ENCODE measurements at regions not wholly inside any gene's neighbourhood (a gene's known extent, or its start where the extent isn't known, plus 50 kb on each side); places are given as distances from the start of the nearest gene placed in this dataset.

GRCh38 chr2:180927030-180927686 lies 53.2 kb upstream of the UBE2E3 start:
- FAIRE-seq (no peak), DNase-seq (ENCODE audit: insufficient read length) (no peak)
- no peak for TF ChIP-seq TAF1 (IDR thresholded peaks at IDR 0.05; ENCODE audit: borderline replicate concordance, low read depth, low read length)
- no peak for TF ChIP-seq POLR2A (IDR thresholded peaks at IDR 0.05; ENCODE audit: low read depth, low read length)

GRCh38 chr2:180925700-180926099 lies 54.7 kb upstream of the UBE2E3 start:
- no peak for FAIRE-seq
- no peak for DNase-seq (ENCODE audit: insufficient read length)
- no peak for TF ChIP-seq TAF1 (IDR thresholded peaks at IDR 0.05; ENCODE audit: borderline replicate concordance, low read depth, low read length)
- no peak for TF ChIP-seq POLR2AphosphoS5 (IDR thresholded peaks at IDR 0.05; ENCODE audit: low read depth, low read length)
- no peak for TF ChIP-seq POLR2A (IDR thresholded peaks at IDR 0.05; ENCODE audit: low read depth, low read length)

GRCh38 chr2:180924063-180924462 lies 56.3 kb upstream of the UBE2E3 start:
- FAIRE-seq: no peak

GRCh38 chr2:180910831-180911665 lies 69.4 kb upstream of the UBE2E3 start:
- FAIRE-seq: no peak
- no peak for TF ChIP-seq POLR2A (IDR thresholded peaks at IDR 0.05; ENCODE audit: low read depth, low read length)
- TF ChIP-seq POLR2AphosphoS5 (IDR thresholded peaks at IDR 0.05; ENCODE audit: low read depth, low read length): no peak
- no peak for TF ChIP-seq TAF1 (IDR thresholded peaks at IDR 0.05; ENCODE audit: borderline replicate concordance, low read depth, low read length)
- DNase-seq (ENCODE audit: insufficient read length): no peak

More at GRCh38 chr2:180924063-180924462, 56.3 kb upstream of the UBE2E3 start:
- no peak for TF ChIP-seq POLR2AphosphoS5 (IDR thresholded peaks at IDR 0.05; ENCODE audit: low read depth, low read length)
- TF ChIP-seq POLR2A (IDR thresholded peaks at IDR 0.05; ENCODE audit: low read depth, low read length): no peak
- no peak for TF ChIP-seq TAF1 (IDR thresholded peaks at IDR 0.05; ENCODE audit: borderline replicate concordance, low read depth, low read length)
- DNase-seq (ENCODE audit: insufficient read length): no peak

- no peak for FAIRE-seq
Measured at GRCh38 chr2:180907731-180908130, 72.7 kb upstream of the UBE2E3 start.

GRCh38 chr2:180905461-180905860 lies 74.9 kb upstream of the UBE2E3 start:
- no peak for DNase-seq (ENCODE audit: insufficient read length)
- TF ChIP-seq POLR2AphosphoS5 (IDR thresholded peaks at IDR 0.05; ENCODE audit: low read depth, low read length) (no peak), POLR2A (IDR thresholded peaks at IDR 0.05; ENCODE audit: low read depth, low read length) (no peak), TAF1 (IDR thresholded peaks at IDR 0.05; ENCODE audit: borderline replicate concordance, low read depth, low read length) (no peak)
- FAIRE-seq: no peak

More at GRCh38 chr2:180907731-180908130, 72.7 kb upstream of the UBE2E3 start:
- TF ChIP-seq POLR2A (IDR thresholded peaks at IDR 0.05; ENCODE audit: low read depth, low read length) (no peak), POLR2AphosphoS5 (IDR thresholded peaks at IDR 0.05; ENCODE audit: low read depth, low read length) (no peak), TAF1 (IDR thresholded peaks at IDR 0.05; ENCODE audit: borderline replicate concordance, low read depth, low read length) (no peak)
- no peak for DNase-seq (ENCODE audit: insufficient read length)

GRCh38 chr2:180905002-180905401 lies 75.4 kb upstream of the UBE2E3 start:
- no peak for DNase-seq (ENCODE audit: insufficient read length)
- TF ChIP-seq POLR2A (IDR thresholded peaks at IDR 0.05; ENCODE audit: low read depth, low read length) (no peak), POLR2AphosphoS5 (IDR thresholded peaks at IDR 0.05; ENCODE audit: low read depth, low read length) (no peak), TAF1 (IDR thresholded peaks at IDR 0.05; ENCODE audit: borderline replicate concordance, low read depth, low read length) (no peak)
- FAIRE-seq: no peak

GRCh38 chr2:180901331-180901730 lies 79.1 kb upstream of the UBE2E3 start:
- TF ChIP-seq POLR2AphosphoS5 (IDR thresholded peaks at IDR 0.05; ENCODE audit: low read depth, low read length): no peak
- no peak for FAIRE-seq

GRCh38 chr2:180893752-180894151 lies 86.7 kb upstream of the UBE2E3 start:
- no peak for FAIRE-seq
- no peak for TF ChIP-seq POLR2A (IDR thresholded peaks at IDR 0.05; ENCODE audit: low read depth, low read length)
- no peak for TF ChIP-seq POLR2AphosphoS5 (IDR thresholded peaks at IDR 0.05; ENCODE audit: low read depth, low read length)
- no peak for TF ChIP-seq TAF1 (IDR thresholded peaks at IDR 0.05; ENCODE audit: borderline replicate concordance, low read depth, low read length)
- DNase-seq (ENCODE audit: insufficient read length): no peak

More at GRCh38 chr2:180901331-180901730, 79.1 kb upstream of the UBE2E3 start:
- DNase-seq (ENCODE audit: insufficient read length): no peak

GRCh38 chr2:180892091-180892490 lies 88.3 kb upstream of the UBE2E3 start:
- FAIRE-seq (no peak), DNase-seq (ENCODE audit: insufficient read length) (no peak)
- TF ChIP-seq POLR2A (IDR thresholded peaks at IDR 0.05; ENCODE audit: low read depth, low read length): no peak
- no peak for TF ChIP-seq TAF1 (IDR thresholded peaks at IDR 0.05; ENCODE audit: borderline replicate concordance, low read depth, low read length)
- TF ChIP-seq POLR2AphosphoS5 (IDR thresholded peaks at IDR 0.05; ENCODE audit: low read depth, low read length): no peak

- no peak for TF ChIP-seq POLR2AphosphoS5 (IDR thresholded peaks at IDR 0.05; ENCODE audit: low read depth, low read length)
- TF ChIP-seq TAF1 (IDR thresholded peaks at IDR 0.05; ENCODE audit: borderline replicate concordance, low read depth, low read length): no peak
- TF ChIP-seq POLR2A (IDR thresholded peaks at IDR 0.05; ENCODE audit: low read depth, low read length): no peak
- DNase-seq (ENCODE audit: insufficient read length) (no peak), FAIRE-seq (no peak)
Measured at GRCh38 chr2:180891360-180891759, 89.0 kb upstream of the UBE2E3 start.

- no peak for FAIRE-seq
- no peak for TF ChIP-seq POLR2A (IDR thresholded peaks at IDR 0.05; ENCODE audit: low read depth, low read length)
- TF ChIP-seq POLR2AphosphoS5 (IDR thresholded peaks at IDR 0.05; ENCODE audit: low read depth, low read length): no peak
- TF ChIP-seq TAF1 (IDR thresholded peaks at IDR 0.05; ENCODE audit: borderline replicate concordance, low read depth, low read length): no peak
- DNase-seq (ENCODE audit: insufficient read length): no peak
Measured at GRCh38 chr2:180890781-180891180, 89.6 kb upstream of the UBE2E3 start.
